ENCODE measurements at regions not wholly inside any gene's neighbourhood (a gene's known extent, or its start where the extent isn't known, plus 50 kb on each side); places are given as distances from the start of the nearest gene placed in this dataset.

DNA sequence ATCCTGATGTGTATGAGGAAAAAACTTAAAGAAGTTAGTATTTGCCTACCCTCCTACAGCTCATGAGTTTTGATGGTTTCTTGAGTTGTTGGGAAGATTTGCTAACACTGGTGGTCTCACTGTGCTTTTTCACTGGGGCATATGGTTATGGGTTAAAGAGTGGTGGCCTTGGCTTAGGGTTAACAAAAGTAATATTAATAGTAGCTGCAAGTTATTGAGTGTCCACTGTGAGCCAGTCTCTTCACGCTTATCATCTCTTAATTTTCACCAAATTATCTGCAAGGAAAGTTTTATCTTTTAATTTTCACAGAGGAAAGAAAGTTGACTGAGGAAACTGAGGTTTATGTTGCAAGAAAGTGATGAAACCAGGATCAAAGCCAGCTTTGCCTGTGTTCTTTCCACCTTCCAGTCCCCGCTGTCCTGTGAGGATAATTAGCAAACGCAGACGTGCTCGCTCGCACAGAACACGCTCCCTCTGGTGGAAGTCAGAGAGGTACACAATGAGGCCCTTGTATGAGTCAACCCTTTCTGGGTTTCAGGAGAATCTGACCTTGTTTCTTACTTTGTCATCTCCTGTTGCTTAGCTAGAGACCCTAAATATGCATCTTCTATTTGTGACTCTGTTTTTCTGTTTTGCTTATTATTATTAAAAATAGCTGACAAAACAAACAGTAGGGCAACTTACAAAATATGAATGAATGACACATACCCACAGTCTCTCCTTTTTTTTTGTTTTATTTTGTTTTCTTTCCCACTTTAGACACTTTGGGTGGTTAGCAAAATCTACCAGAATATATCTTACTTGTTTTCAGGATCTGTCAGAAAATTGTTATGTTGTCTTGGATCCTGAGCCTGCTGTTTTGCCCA is 94.3 kb downstream of the DDIT4L start:
- TF ChIP-seq, protein P1, sequence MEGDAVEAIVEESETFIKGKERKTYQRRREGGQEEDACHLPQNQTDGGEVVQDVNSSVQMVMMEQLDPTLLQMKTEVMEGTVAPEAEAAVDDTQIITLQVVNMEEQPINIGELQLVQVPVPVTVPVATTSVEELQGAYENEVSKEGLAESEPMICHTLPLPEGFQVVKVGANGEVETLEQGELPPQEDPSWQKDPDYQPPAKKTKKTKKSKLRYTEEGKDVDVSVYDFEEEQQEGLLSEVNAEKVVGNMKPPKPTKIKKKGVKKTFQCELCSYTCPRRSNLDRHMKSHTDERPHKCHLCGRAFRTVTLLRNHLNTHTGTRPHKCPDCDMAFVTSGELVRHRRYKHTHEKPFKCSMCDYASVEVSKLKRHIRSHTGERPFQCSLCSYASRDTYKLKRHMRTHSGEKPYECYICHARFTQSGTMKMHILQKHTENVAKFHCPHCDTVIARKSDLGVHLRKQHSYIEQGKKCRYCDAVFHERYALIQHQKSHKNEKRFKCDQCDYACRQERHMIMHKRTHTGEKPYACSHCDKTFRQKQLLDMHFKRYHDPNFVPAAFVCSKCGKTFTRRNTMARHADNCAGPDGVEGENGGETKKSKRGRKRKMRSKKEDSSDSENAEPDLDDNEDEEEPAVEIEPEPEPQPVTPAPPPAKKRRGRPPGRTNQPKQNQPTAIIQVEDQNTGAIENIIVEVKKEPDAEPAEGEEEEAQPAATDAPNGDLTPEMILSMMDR (IDR thresholded peaks at IDR 0.05; ENCODE audit: extremely low read depth in 1 of 2, insufficient read depth in 1 of 2, low read depth in 1 of 2, low read length in 2 of 2): peak; percentile 72 to 78
- TF ChIP-seq POLR2AphosphoS5 (IDR thresholded peaks at IDR 0.05; ENCODE audit: insufficient read depth, low read depth, low read length) (no peak), JUN (IDR thresholded peaks at IDR 0.05; ENCODE audit: borderline replicate concordance, insufficient read depth, insufficient read length, low read depth) (no peak), EZH2 (IDR thresholded peaks at IDR 0.05; ENCODE audit: borderline replicate concordance, low read depth, low read length, severe bottlenecking) (no peak), POLR2A (IDR thresholded peaks at IDR 0.05; ENCODE audit: low read depth, low read length) (no peak), FOS (IDR thresholded peaks at IDR 0.05; ENCODE audit: borderline replicate concordance, insufficient read depth, low read length) (peak; percentile 85)
- TF ChIP-seq, protein P2, sequence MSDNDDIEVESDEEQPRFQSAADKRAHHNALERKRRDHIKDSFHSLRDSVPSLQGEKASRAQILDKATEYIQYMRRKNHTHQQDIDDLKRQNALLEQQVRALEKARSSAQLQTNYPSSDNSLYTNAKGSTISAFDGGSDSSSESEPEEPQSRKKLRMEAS (IDR thresholded peaks at IDR 0.05; ENCODE audit: insufficient read depth, insufficient read length): no peak
